ENCODE measurements at regions not wholly inside any gene's neighbourhood (a gene's known extent, or its start where the extent isn't known, plus 50 kb on each side); places are given as distances from the start of the nearest gene placed in this dataset.
A peak's percentile ranks its signal among the peaks of the same experiment; 100 is the strongest.

GRCh38 chr17:63165400-63165799, 199.4 kb downstream of the TANC2 start:
- Mint-ChIP-seq H3K27ac (no peak overlapping the region), H3K36me3 (no peaks in the 10 kb centered on the region), H3K4me3 (no peak overlapping the region), H3K9me3 (no peaks in the 10 kb centered on the region), H3K27me3 (no peaks in the 10 kb centered on the region), H3K4me1 (no peaks in the 10 kb centered on the region)
- no peak for DNase-seq

DNA sequence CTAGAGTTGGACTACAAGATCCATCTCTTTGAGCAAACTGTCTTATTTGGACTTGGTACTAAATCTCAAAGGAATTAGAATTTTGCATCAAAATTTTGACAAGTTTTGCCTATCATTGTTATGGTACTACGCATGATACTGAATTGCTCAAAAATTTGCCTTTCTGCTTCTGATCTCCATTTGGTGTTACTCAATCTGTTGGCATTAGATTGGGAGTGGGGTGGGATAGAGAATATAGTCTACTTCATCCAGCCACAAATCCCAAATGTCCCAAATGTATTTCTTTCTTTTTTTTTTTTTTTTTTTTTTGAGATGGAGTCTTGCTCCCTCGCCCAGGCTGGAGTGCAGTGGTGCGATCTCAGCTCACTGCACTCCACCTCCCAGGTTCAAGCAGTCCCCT, 204.8 kb downstream of the TANC2 start:
- DNase-seq = no peak
- peaks cover 1% of the 10 kb centered on the region for H3K4me1 Mint-ChIP-seq
- H3K27ac Mint-ChIP-seq = no peak overlapping the region
- H3K27me3 Mint-ChIP-seq = no peaks in the 10 kb centered on the region
- no peaks in the 10 kb centered on the region for H3K9me3 Mint-ChIP-seq
- H3K36me3 Mint-ChIP-seq = no peaks in the 10 kb centered on the region
- H3K4me3 Mint-ChIP-seq = no peak overlapping the region

- Mint-ChIP-seq H3K9me3 (no peaks in the 10 kb centered on the region), H3K27me3 (no peaks in the 10 kb centered on the region), H3K36me3 (no peaks in the 10 kb centered on the region), H3K4me3 (no peak overlapping the region), H3K4me1 (peaks cover 1% of the 10 kb centered on the region), H3K27ac (no peak overlapping the region)
- DNase-seq = no peak
Measured at GRCh38 chr17:63171428-63172393, 205.7 kb downstream of the TANC2 start.

DNA sequence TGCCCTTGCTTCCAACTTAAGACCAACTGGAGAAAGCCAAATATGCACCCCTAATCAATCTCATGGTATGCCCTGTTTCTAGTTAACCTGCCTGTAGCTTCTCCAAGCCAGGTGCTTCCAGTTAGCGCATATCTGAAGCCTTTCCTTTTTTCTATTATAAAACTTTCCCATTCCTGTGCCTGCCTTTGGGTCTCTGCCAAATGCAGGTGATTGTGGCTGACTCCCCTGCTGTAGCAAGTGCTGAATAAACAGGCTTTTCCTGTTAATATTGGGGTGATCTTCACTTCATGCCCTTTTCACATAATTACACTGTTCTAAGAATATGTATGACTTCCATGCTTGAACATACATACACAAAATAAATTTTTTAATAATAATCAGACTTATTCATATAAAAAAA, 207.4 kb downstream of the TANC2 start:
- Mint-ChIP-seq H3K27me3 (no peaks in the 10 kb centered on the region), H3K4me1 (peaks cover 1% of the 10 kb centered on the region), H3K4me3 (no peak overlapping the region), H3K27ac (no peak overlapping the region), H3K36me3 (peaks cover 1% of the 10 kb centered on the region), H3K9me3 (no peaks in the 10 kb centered on the region)
- no peak for DNase-seq

- Mint-ChIP-seq H3K9me3 (no peaks in the 10 kb centered on the region), H3K4me1 (peaks cover 1% of the 10 kb centered on the region), H3K27ac (no peak overlapping the region), H3K4me3 (no peak overlapping the region), H3K27me3 (no peaks in the 10 kb centered on the region), H3K36me3 (peaks cover 1% of the 10 kb centered on the region)
- DNase-seq = no peak
Measured at GRCh38 chr17:63173903-63174302, 207.9 kb downstream of the TANC2 start.

GRCh38 chr17:63178530-63178929, 212.5 kb downstream of the TANC2 start:
- H3K9me3 Mint-ChIP-seq = peaks cover 2% of the 10 kb centered on the region
- no peaks in the 10 kb centered on the region for H3K27me3 Mint-ChIP-seq
- H3K27ac Mint-ChIP-seq = no peak overlapping the region
- DNase-seq = no peak
- no peak overlapping the region for H3K4me3 Mint-ChIP-seq
- H3K4me1 Mint-ChIP-seq = no peaks in the 10 kb centered on the region
- H3K36me3 Mint-ChIP-seq = peaks cover 1% of the 10 kb centered on the region

DNA sequence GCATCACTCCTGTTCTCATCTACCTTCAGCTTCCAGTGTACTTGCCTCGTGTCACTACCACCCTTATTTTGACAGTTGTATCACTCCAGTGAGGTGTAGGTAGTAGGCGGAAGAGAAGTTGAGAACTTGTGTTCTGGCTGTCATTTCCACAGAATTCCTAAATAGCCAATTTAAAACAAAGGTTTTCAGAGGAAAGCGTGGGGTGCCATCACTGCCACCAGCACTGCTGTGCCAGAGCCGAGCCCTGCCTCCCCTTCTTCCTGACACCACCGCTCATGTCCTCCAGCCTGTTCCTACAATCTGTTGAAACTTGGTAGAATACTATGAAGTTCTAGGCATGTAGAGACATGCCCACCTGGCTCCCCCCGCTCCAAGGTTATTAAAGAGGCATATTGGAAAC, 215.8 kb downstream of the TANC2 start:
- no peaks in the 10 kb centered on the region for H3K4me1 Mint-ChIP-seq
- no peak overlapping the region for H3K27ac Mint-ChIP-seq
- no peaks in the 10 kb centered on the region for H3K27me3 Mint-ChIP-seq

DNA sequence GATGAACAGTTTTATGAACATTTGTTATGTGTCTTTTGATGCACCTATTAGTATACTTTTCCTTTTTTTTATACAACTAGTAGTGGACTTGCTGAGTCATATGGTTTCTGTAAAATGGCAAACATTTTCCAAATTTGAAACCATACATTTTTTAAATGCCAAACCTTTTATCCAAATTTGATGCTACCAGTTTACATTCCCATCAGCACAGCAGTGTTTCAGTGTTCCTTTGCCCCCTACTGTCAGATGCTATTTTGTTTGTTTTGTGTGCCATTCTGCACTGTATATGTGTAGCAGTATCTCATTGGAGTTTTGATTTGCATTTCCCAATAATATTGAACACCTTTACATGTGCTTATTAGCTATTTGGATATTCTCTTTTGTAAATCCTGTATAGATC, 219.4 kb downstream of the TANC2 start:
- peaks cover 5% of the 10 kb centered on the region for H3K9me3 Mint-ChIP-seq
- H3K36me3 Mint-ChIP-seq = peaks cover 1% of the 10 kb centered on the region
- no peak overlapping the region for H3K27ac Mint-ChIP-seq
- H3K27me3 Mint-ChIP-seq = no peaks in the 10 kb centered on the region
- no peak for DNase-seq
- no peak overlapping the region for H3K4me3 Mint-ChIP-seq
- peaks cover 10% of the 10 kb centered on the region for H3K4me1 Mint-ChIP-seq

More for the DNA sequence above, 215.8 kb downstream of the TANC2 start:
- Mint-ChIP-seq H3K9me3 (peaks cover 2% of the 10 kb centered on the region), H3K4me3 (no peak overlapping the region), H3K36me3 (peaks cover 1% of the 10 kb centered on the region)
- DNase-seq = no peak

- Mint-ChIP-seq H3K4me1 (peaks cover 10% of the 10 kb centered on the region), H3K4me3 (no peak overlapping the region), H3K36me3 (peaks cover 2% of the 10 kb centered on the region), H3K9me3 (peaks cover 3% of the 10 kb centered on the region), H3K27ac (no peak overlapping the region), H3K27me3 (no peaks in the 10 kb centered on the region)
- DNase-seq = no peak
Measured at GRCh38 chr17:63189082-63189481, 223.0 kb downstream of the TANC2 start.

- no peak overlapping the region for H3K27ac Mint-ChIP-seq
- H3K27me3 Mint-ChIP-seq = no peaks in the 10 kb centered on the region
- H3K36me3 Mint-ChIP-seq = peaks cover 2% of the 10 kb centered on the region
- H3K4me1 Mint-ChIP-seq = peaks cover 10% of the 10 kb centered on the region
- no peak for DNase-seq
- no peak overlapping the region for H3K4me3 Mint-ChIP-seq
- H3K9me3 Mint-ChIP-seq = peaks cover 3% of the 10 kb centered on the region
Measured at GRCh38 chr17:63189930-63190329, 223.9 kb downstream of the TANC2 start.

GRCh38 chr17:63190821-63191370, 224.9 kb downstream of the TANC2 start:
- peaks cover 3% of the 10 kb centered on the region for H3K9me3 Mint-ChIP-seq
- no peak overlapping the region for H3K4me3 Mint-ChIP-seq
- DNase-seq = no peak
- H3K27me3 Mint-ChIP-seq = no peaks in the 10 kb centered on the region
- H3K4me1 Mint-ChIP-seq = peaks cover 10% of the 10 kb centered on the region
- H3K27ac Mint-ChIP-seq = no peak overlapping the region
- H3K36me3 Mint-ChIP-seq = peaks cover 4% of the 10 kb centered on the region

DNA sequence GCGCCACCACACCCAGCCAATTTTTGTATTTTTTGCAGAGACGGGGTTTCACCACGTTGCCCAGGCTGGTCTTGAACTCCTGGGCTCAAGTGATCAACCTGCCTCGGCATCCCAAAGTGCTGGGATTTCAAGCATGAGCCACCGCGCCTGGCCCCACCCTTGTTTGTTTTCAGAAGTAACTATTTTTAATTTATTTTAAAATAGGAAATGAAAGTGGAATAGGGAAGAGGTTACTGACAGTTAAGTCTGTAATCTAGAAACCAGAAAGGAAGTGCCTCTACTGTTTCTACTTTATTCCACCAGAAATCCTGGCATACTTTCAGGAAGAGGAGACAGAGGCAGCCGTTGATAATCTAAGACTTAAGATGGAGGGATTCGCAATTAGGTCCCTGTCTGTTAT, 225.6 kb downstream of the TANC2 start:
- H3K4me3 Mint-ChIP-seq = no peak overlapping the region
- H3K9me3 Mint-ChIP-seq = peaks cover 3% of the 10 kb centered on the region
- peaks cover 13% of the 10 kb centered on the region for H3K4me1 Mint-ChIP-seq
- DNase-seq = no peak
- peaks cover 5% of the 10 kb centered on the region for H3K36me3 Mint-ChIP-seq
- H3K27me3 Mint-ChIP-seq = no peaks in the 10 kb centered on the region
- H3K27ac Mint-ChIP-seq = no peak overlapping the region

- Mint-ChIP-seq H3K4me3 (no peak overlapping the region), H3K27me3 (no peaks in the 10 kb centered on the region), H3K36me3 (peaks cover 5% of the 10 kb centered on the region), H3K27ac (no peak overlapping the region), H3K4me1 (peaks cover 14% of the 10 kb centered on the region), H3K9me3 (no peaks in the 10 kb centered on the region)
- no peak for DNase-seq
Measured at GRCh38 chr17:63193827-63194226, 227.8 kb downstream of the TANC2 start.

GRCh38 chr17:63196772-63197335, 230.8 kb downstream of the TANC2 start:
- Mint-ChIP-seq H3K27me3 (no peaks in the 10 kb centered on the region), H3K4me3 (no peak overlapping the region), H3K27ac (peak overlapping the region; percentile 60), H3K9me3 (no peaks in the 10 kb centered on the region), H3K4me1 (peaks cover 6% of the 10 kb centered on the region), H3K36me3 (peaks cover 14% of the 10 kb centered on the region)
- DNase-seq = no peak

- Mint-ChIP-seq H3K9me3 (peaks cover 11% of the 10 kb centered on the region), H3K4me3 (no peak overlapping the region), H3K36me3 (peaks cover 27% of the 10 kb centered on the region), H3K27me3 (no peaks in the 10 kb centered on the region), H3K4me1 (no peaks in the 10 kb centered on the region), H3K27ac (no peak overlapping the region)
- DNase-seq = no peak
Measured at GRCh38 chr17:63203652-63204051, 237.6 kb downstream of the TANC2 start.
